Endothelial cell of umbilical vein (primary cell): ENCODE measurements at regions not wholly inside any gene's neighbourhood (a gene's known extent, or its start where the extent isn't known, plus 50 kb on each side); places are given as distances from the start of the nearest gene placed in this dataset.

Source experiments
- BruUV-seq: library from RNA; stranded (reverse); fragments of 400-500 nt; replicated peaks from 2 replicates; lab custom pipeline; 2021; lab: Mats Ljungman, UMichigan
- CTCF ChIA-PET: fragments of 300-600, 350-600 bp; sonication (Branson Sonifier 250); formaldehyde crosslinking; loops from one replicate; lab custom pipeline; 2021; ENCODE audit warnings: antibody characterized with exemption, inconsistent platforms; lab: Charles Lee
- POLR2A ChIA-PET: fragments of 300-600, 350-600 bp; sonication (Branson Sonifier 250); formaldehyde crosslinking; loops from one replicate; lab custom pipeline; 2021; ENCODE audit warnings: antibody characterized with exemption, inconsistent platforms; lab: Charles Lee
- DNase-seq: peaks from one replicate; pipeline ENCODE4 v3.0.0-alpha.2; 2011; ENCODE audit warnings: low read depth, low spot score
- FAIRE-seq: peaks from 2 replicates; lab custom pipeline; 2011; peaks lifted over from hg19 to GRCh38; lab: Jason Lieb, UNC
- H2AFZ ChIP-seq: 2 replicates; pipeline ENCODE4 v1.6.0; 2012; ENCODE audit warnings: low read depth, low read length, control low read depth, inconsistent platforms
- H3K27ac ChIP-seq: 2 replicates; pipeline ENCODE4 v1.5.1; 2011; ENCODE audit warnings: low read depth, mild to moderate bottlenecking, control low read depth, low read length, moderate library complexity; ENCODE audit not compliant: insufficient read depth
- H3K27me3 ChIP-seq, 2 experiments: 2 replicates each; pipeline versions ENCODE4 v1.6.0 to v1.6.1; 2011; ENCODE audit warnings: low read length in 2 of 2, mixed read lengths in 1 of 2; ENCODE audit not compliant: control insufficient read depth in 2 of 2, insufficient read depth in 2 of 2
- H3K36me3 ChIP-seq, 2 experiments: 2 replicates in 1 of 2; 3 replicates in 1 of 2; pipeline ENCODE4 v1.5.1; 2011; ENCODE audit warnings: low read length in 2 of 2, mild to moderate bottlenecking in 1 of 2, moderate library complexity in 1 of 2; ENCODE audit not compliant: control insufficient read depth in 2 of 2, insufficient read depth in 2 of 2; ENCODE audit errors: extremely low read depth in 1 of 2
- H3K4me1 ChIP-seq: 3 replicates; pipeline ENCODE4 v1.5.1; 2011; ENCODE audit warnings: mild to moderate bottlenecking, low read length; ENCODE audit not compliant: control insufficient read depth, insufficient read depth; ENCODE audit errors: extremely low read depth
- H3K4me2 ChIP-seq: 2 replicates; pipeline ENCODE4 v1.6.1; 2011; ENCODE audit warnings: low read length, control low read depth, mixed read lengths; ENCODE audit not compliant: insufficient read depth
- H3K4me3 ChIP-seq, 3 experiments: fragments of 200-600 bp in 1 of 3; sonication (generic), shearing (Covaris generic) in 1 of 3; replicated peaks in 1 of 3; 2 replicates each; pipeline ENCODE4 v1.5.1; 2011 to 2016; ENCODE audit warnings: control low read depth in 3 of 3, low read length in 3 of 3, mild to moderate bottlenecking in 2 of 3, inconsistent platforms in 1 of 3, low read depth in 1 of 3, moderate library complexity in 1 of 3; ENCODE audit not compliant: insufficient read depth in 1 of 3
- H3K79me2 ChIP-seq: 2 replicates; pipeline ENCODE4 v1.6.0; 2012; ENCODE audit warnings: low read length, inconsistent platforms; ENCODE audit not compliant: control insufficient read depth, insufficient read depth
- H3K9ac ChIP-seq: replicated peaks from 2 replicates; pipeline ENCODE3; 2011; ENCODE audit warnings: low read length, control low read depth; ENCODE audit not compliant: insufficient read depth; ENCODE audit errors: extremely low read depth
- H3K9me1 ChIP-seq: replicated peaks from 3 replicates; pipeline ENCODE4 v1.6.0; 2011; ENCODE audit warnings: mild to moderate bottlenecking, low read length; ENCODE audit not compliant: control insufficient read depth, insufficient read depth; ENCODE audit errors: extremely low read depth
- H3K9me3 ChIP-seq: replicated peaks from 2 replicates; pipeline ENCODE4 v1.5.1; 2012; ENCODE audit warnings: low read length, inconsistent platforms; ENCODE audit not compliant: control insufficient read depth, insufficient read depth
- H4K20me1 ChIP-seq: replicated peaks from 2 replicates; pipeline ENCODE3; 2011; ENCODE audit warnings: mild to moderate bottlenecking, low read length; ENCODE audit not compliant: control insufficient read depth, insufficient read depth; ENCODE audit errors: extremely low read depth
- EZH2 ChIP-seq: IDR thresholded peaks from 2 replicates; pipeline ENCODE4 v1.6.1; 2012; ENCODE audit warnings: borderline replicate concordance, low read depth, mild to moderate bottlenecking, moderate library complexity, low read length, inconsistent platforms; ENCODE audit not compliant: severe bottlenecking
- FOS ChIP-seq: IDR thresholded peaks from 2 replicates; pipeline ENCODE4 v1.6.1; 2011; ENCODE audit warnings: mild to moderate bottlenecking, low read length, moderate library complexity, borderline replicate concordance; ENCODE audit not compliant: insufficient read depth
- GATA2 ChIP-seq: IDR thresholded peaks from 2 replicates; pipeline ENCODE4 v1.7.0; 2011; ENCODE audit warnings: low read depth, mild to moderate bottlenecking, moderate library complexity, mixed read lengths, low read length; ENCODE audit not compliant: insufficient read length, insufficient read depth
- JUN ChIP-seq: IDR thresholded peaks from 2 replicates; pipeline ENCODE4 v1.6.1; 2011; ENCODE audit warnings: borderline replicate concordance, low read depth; ENCODE audit not compliant: insufficient read length, insufficient read depth
- MAX ChIP-seq: IDR thresholded peaks from 2 replicates; pipeline ENCODE4 v1.6.1; 2011; ENCODE audit not compliant: insufficient read depth, insufficient read length
- MYC ChIP-seq: IDR thresholded peaks from one replicate; pipeline ENCODE4 v1.6.1; 2011; ENCODE audit warnings: mild to moderate bottlenecking, low read depth, low read length
- POLR2AphosphoS5 ChIP-seq: IDR thresholded peaks from 2 replicates; pipeline ENCODE4 v1.6.1; 2012; ENCODE audit warnings: low read depth, mild to moderate bottlenecking, control low read depth, low read length, moderate library complexity; ENCODE audit not compliant: insufficient read depth
- dilution Hi-C: fragments of 300-500 bp; cut with MboI; formaldehyde crosslinking; loops from one replicate; pipeline ENCODE4 v1.15.0; 2019; ENCODE audit warnings: low sequenced_read_pairs; ENCODE audit not compliant: extremely low pct_ligation_motif_present
- intact Hi-C: fragments of 100-400 bp; cut with micrococcal nuclease; formaldehyde crosslinking; loops from one replicate; pipeline ENCODE4 v1.10.0; 2022
- TF ChIP-seq, protein P1 (sequence below), 2 donors: IDR thresholded peaks; 1 replicate in 1 of 2; 2 replicates in 1 of 2; pipeline ENCODE4 v1.5.1; 2011; ENCODE audit warnings: low read length in 2 of 2, mild to moderate bottlenecking in 2 of 2, moderate library complexity in 2 of 2, control low read depth in 1 of 2, inconsistent platforms in 1 of 2, low read depth in 1 of 2; ENCODE audit not compliant: insufficient read depth in 1 of 2; ENCODE audit errors: extremely low read depth in 1 of 2

- no peak overlapping the region for H3K9ac ChIP-seq
- H3K27ac ChIP-seq, result no peak overlapping the region
- DNase-seq (no peak), FAIRE-seq (no peak)
- no peak overlapping the region for H3K4me3 ChIP-seq
- TF ChIP-seq MAX (no peak), EZH2 (no peak), JUN (no peak), FOS (no peak), GATA2 (no peak), MYC (no peak), POLR2AphosphoS5 (no peak)
- TF ChIP-seq, protein P1, sequence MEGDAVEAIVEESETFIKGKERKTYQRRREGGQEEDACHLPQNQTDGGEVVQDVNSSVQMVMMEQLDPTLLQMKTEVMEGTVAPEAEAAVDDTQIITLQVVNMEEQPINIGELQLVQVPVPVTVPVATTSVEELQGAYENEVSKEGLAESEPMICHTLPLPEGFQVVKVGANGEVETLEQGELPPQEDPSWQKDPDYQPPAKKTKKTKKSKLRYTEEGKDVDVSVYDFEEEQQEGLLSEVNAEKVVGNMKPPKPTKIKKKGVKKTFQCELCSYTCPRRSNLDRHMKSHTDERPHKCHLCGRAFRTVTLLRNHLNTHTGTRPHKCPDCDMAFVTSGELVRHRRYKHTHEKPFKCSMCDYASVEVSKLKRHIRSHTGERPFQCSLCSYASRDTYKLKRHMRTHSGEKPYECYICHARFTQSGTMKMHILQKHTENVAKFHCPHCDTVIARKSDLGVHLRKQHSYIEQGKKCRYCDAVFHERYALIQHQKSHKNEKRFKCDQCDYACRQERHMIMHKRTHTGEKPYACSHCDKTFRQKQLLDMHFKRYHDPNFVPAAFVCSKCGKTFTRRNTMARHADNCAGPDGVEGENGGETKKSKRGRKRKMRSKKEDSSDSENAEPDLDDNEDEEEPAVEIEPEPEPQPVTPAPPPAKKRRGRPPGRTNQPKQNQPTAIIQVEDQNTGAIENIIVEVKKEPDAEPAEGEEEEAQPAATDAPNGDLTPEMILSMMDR (IDR thresholded peaks at IDR 0.05; ENCODE audit: extremely low read depth in 1 of 2, insufficient read depth in 1 of 2, low read depth in 1 of 2, low read length in 2 of 2), result no peak
- no peaks in the 10 kb centered on the region for H3K4me1 ChIP-seq
- H3K79me2 ChIP-seq, result no peaks in the 10 kb centered on the region
- H3K4me2 ChIP-seq, result no peak overlapping the region
- H4K20me1 ChIP-seq, result no peaks in the 10 kb centered on the region
- no peak overlapping the region for H2AFZ ChIP-seq
- BruUV-seq, result no TSS peak
- POLR2A ChIA-PET, result no interaction called here
- dilution Hi-C loops, result no loop called here
- no peaks in the 10 kb centered on the region for H3K36me3 ChIP-seq
- no peaks in the 10 kb centered on the region for H3K27me3 ChIP-seq
- intact Hi-C loops, result no loop called here
- H3K9me3 ChIP-seq, result no peaks in the 10 kb centered on the region
- CTCF ChIA-PET, result no interaction called here
- no peaks in the 10 kb centered on the region for H3K9me1 ChIP-seq
These were observed 161.2 kb upstream of the NECTIN3 start for GRCh38 chr3:110910346-110910955.
